ENCODE measurements at regions not wholly inside any gene's neighbourhood (a gene's known extent, or its start where the extent isn't known, plus 50 kb on each side); places are given as distances from the start of the nearest gene placed in this dataset.
A peak's percentile ranks its signal among the peaks of the same experiment; 100 is the strongest.

DNA sequence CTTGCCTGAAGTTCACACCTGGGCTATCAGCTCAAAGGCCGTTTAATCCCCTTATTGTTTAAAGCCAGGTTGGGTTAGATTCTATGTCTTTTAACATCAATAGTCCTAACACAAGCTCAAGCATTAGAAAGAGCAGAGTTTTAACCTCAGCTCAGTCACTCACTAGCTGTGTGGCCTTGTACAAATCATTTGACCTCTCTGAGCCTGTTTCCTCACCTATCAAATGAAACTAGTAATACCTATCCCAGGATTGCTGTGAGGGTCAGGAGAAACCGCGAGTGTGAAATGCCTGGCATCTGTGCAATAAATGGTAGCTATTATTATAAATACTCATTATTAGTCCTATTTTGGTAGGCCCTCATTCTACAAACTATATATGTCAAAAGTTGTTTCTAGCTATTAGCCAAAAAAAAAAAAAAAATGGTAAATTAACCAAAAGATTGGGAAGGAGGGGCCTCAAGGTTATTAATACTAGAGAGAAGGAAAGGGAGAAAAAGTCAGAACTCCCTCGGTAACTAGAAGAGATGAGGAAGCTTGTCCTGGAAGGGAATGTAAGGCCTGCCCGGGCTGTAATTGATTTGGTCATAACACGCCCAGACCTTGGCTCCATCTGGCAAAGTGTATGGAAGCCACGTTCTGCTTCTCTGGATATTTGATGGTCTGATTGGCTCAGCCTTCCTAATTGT is 510.5 kb upstream of the PROK2 start:
- DNase-seq, result no peak
- no peak overlapping the region for H3K27ac Mint-ChIP-seq
- no peaks in the 10 kb centered on the region for H3K9me3 Mint-ChIP-seq
- H3K36me3 Mint-ChIP-seq (ENCODE audit: low read depth), result no peaks in the 10 kb centered on the region
- H3K4me3 Mint-ChIP-seq, result no peak overlapping the region
- peaks cover 34% of the 10 kb centered on the region for H3K4me1 Mint-ChIP-seq
- TF ChIP-seq, protein P1, sequence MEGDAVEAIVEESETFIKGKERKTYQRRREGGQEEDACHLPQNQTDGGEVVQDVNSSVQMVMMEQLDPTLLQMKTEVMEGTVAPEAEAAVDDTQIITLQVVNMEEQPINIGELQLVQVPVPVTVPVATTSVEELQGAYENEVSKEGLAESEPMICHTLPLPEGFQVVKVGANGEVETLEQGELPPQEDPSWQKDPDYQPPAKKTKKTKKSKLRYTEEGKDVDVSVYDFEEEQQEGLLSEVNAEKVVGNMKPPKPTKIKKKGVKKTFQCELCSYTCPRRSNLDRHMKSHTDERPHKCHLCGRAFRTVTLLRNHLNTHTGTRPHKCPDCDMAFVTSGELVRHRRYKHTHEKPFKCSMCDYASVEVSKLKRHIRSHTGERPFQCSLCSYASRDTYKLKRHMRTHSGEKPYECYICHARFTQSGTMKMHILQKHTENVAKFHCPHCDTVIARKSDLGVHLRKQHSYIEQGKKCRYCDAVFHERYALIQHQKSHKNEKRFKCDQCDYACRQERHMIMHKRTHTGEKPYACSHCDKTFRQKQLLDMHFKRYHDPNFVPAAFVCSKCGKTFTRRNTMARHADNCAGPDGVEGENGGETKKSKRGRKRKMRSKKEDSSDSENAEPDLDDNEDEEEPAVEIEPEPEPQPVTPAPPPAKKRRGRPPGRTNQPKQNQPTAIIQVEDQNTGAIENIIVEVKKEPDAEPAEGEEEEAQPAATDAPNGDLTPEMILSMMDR (IDR thresholded peaks at IDR 0.05), result no peak
- H3K27me3 Mint-ChIP-seq (ENCODE audit: low read depth, poor library complexity), result peaks cover 15% of the 10 kb centered on the region

- Mint-ChIP-seq H3K27ac (no peak overlapping the region), H3K4me1 (peaks cover 16% of the 10 kb centered on the region), H3K9me3 (no peaks in the 10 kb centered on the region), H3K4me3 (no peak overlapping the region), H3K27me3 (ENCODE audit: low read depth, poor library complexity) (peaks cover 20% of the 10 kb centered on the region), H3K36me3 (ENCODE audit: low read depth) (no peaks in the 10 kb centered on the region)
- TF ChIP-seq, protein P1 (IDR thresholded peaks at IDR 0.05), result no peak
- DNase-seq, result no peak
Measured at GRCh38 chr3:72290859-72291638, 506.1 kb upstream of the PROK2 start.

DNA sequence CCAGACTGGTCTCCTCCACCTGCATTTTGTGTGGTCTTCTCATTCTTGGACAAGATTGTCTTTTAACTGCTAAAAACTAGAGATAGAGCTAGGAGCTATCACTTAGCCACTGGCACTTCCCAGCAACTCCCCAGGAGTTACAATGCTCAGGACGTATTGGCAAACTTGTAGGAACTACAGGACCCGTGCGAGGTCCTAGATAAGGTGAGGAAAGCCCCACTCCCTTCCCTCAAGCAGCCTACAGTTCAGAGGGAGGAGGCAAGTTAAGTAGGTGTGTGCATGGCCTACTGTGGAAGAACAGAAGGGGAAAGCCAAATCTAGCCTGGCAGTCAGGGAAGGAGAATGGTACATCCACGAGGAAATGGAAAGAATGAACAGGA is 504.7 kb upstream of the PROK2 start:
- H3K27me3 Mint-ChIP-seq (ENCODE audit: low read depth, poor library complexity), result peaks cover 12% of the 10 kb centered on the region
- no peaks in the 10 kb centered on the region for H3K9me3 Mint-ChIP-seq
- no peak overlapping the region for H3K4me3 Mint-ChIP-seq
- TF ChIP-seq, protein P1 (IDR thresholded peaks at IDR 0.05), result no peak
- peak overlapping the region; percentile 26 for H3K27ac Mint-ChIP-seq
- H3K36me3 Mint-ChIP-seq (ENCODE audit: low read depth), result no peaks in the 10 kb centered on the region
- peaks cover 16% of the 10 kb centered on the region for H3K4me1 Mint-ChIP-seq
- no peak for DNase-seq

DNA sequence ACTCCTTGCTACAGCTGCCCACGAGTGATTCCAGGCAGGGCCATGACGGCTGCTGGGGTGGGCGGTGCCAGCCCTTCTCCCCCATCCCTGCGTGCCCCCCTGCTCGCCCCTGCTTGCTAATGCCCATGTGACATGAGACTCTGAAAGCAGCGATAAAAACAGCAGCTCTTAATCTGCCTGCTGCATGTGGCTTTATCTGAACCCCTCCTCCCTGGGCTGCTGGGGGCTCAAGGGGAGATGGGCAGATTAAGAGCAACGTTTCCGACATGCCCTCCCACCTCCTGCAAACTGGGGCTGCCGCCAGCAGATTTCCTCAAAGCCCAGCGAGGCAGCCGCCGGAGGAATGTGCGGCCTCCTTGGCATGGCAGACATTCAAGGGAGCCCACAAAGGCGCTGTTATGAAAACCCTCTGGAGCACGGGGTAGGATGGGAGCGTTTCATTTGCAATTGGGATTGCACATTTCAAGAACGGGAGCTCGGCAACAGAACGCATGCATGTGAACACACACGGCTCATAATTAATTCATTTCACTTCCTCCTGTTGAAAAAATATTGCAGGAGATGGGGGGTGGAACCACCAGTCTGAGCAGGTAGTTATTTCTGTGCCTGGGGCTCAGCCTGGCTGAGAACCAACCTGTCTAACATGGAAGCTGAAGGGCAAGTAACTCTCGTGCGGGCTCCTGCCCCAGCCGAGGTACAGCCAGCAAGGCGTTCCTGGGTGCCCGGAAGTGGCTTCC is 504.2 kb upstream of the PROK2 start:
- Mint-ChIP-seq H3K27ac (no peak overlapping the region), H3K9me3 (no peaks in the 10 kb centered on the region), H3K4me1 (peaks cover 16% of the 10 kb centered on the region), H3K36me3 (ENCODE audit: low read depth) (no peaks in the 10 kb centered on the region), H3K4me3 (no peak overlapping the region), H3K27me3 (ENCODE audit: low read depth, poor library complexity) (peaks cover 11% of the 10 kb centered on the region)
- no peak for DNase-seq
- TF ChIP-seq, protein P1 (IDR thresholded peaks at IDR 0.05), result no peak

- no peak overlapping the region for H3K4me3 Mint-ChIP-seq
- TF ChIP-seq, protein P1 (IDR thresholded peaks at IDR 0.05), result no peak
- H3K27ac Mint-ChIP-seq, result no peak overlapping the region
- H3K4me1 Mint-ChIP-seq, result peaks cover 16% of the 10 kb centered on the region
- H3K9me3 Mint-ChIP-seq, result peaks cover 4% of the 10 kb centered on the region
- no peak for DNase-seq
- H3K27me3 Mint-ChIP-seq (ENCODE audit: low read depth, poor library complexity), result peaks cover 11% of the 10 kb centered on the region
- H3K36me3 Mint-ChIP-seq (ENCODE audit: low read depth), result no peaks in the 10 kb centered on the region
Measured at GRCh38 chr3:72287956-72288355, 503.0 kb upstream of the PROK2 start.
